Upper lobe of left lung (tissue), 4 donors: ENCODE measurements at regions not wholly inside any gene's neighbourhood (a gene's known extent, or its start where the extent isn't known, plus 50 kb on each side); places are given as distances from the start of the nearest gene placed in this dataset.

ENCODE experiments used
- EP300 ChIP-seq, 4 donors: sonication (generic); formaldehyde crosslinking; IDR thresholded peaks; one replicate each; pipeline ENCODE4 v1.5.1; 2017; ENCODE audit warnings: antibody characterized with exemption in 4 of 4, control low read depth in 2 of 4
- POLR2A ChIP-seq, 4 donors: fragments of 450-650 bp; IDR thresholded peaks; one replicate each; pipeline ENCODE4 v1.5.1; 2016 to 2017; ENCODE audit warnings: antibody characterized with exemption in 4 of 4, mild to moderate bottlenecking in 2 of 4
- TF ChIP-seq, protein P1 (sequence below), 6 experiments: fragments of 450-650 bp in 4 of 6; fragments of 200-600 bp in 2 of 6; sonication (generic) in 2 of 6; IDR thresholded peaks; one replicate each; pipeline ENCODE4 v1.5.1; 2016 to 2019; ENCODE audit warnings: antibody characterized with exemption in 6 of 6

DNA sequence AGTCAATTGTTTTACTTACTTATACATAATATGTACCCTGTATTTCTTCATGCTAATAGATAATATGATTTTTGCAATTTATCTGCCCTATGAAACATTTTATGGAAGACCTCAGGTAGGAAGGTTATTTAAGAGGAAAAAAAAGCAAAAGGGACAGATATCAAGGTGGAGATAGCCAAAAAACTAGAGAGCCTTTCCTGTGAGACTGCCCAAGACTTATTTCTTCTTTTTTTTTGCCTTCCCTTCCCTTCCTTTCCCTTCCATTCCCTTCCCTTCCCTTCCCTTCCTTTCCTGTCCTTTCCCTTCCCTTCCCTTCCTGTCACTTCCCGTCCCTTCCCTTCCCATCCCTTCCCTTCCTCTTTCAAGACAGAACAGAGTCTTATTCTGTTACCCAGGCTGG lies 80.6 kb upstream of the HMCN1 start:
- TF ChIP-seq POLR2A (IDR thresholded peaks at IDR 0.05) (no peak), EP300 (IDR thresholded peaks at IDR 0.05) (no peak)
- TF ChIP-seq, protein P1, sequence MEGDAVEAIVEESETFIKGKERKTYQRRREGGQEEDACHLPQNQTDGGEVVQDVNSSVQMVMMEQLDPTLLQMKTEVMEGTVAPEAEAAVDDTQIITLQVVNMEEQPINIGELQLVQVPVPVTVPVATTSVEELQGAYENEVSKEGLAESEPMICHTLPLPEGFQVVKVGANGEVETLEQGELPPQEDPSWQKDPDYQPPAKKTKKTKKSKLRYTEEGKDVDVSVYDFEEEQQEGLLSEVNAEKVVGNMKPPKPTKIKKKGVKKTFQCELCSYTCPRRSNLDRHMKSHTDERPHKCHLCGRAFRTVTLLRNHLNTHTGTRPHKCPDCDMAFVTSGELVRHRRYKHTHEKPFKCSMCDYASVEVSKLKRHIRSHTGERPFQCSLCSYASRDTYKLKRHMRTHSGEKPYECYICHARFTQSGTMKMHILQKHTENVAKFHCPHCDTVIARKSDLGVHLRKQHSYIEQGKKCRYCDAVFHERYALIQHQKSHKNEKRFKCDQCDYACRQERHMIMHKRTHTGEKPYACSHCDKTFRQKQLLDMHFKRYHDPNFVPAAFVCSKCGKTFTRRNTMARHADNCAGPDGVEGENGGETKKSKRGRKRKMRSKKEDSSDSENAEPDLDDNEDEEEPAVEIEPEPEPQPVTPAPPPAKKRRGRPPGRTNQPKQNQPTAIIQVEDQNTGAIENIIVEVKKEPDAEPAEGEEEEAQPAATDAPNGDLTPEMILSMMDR (IDR thresholded peaks at IDR 0.05) = no peak
